PC-3 (cell line): ENCODE measurements at regions not wholly inside any gene's neighbourhood (a gene's known extent, or its start where the extent isn't known, plus 50 kb on each side); places are given as distances from the start of the nearest gene placed in this dataset.

ENCODE experiments used
- ATAC-seq: fragments of 200-7000 bp; cut with Tn5 transposase; 2 replicates; pipeline ENCODE4 v1.9.1; 2020; ENCODE audit warnings: mild to moderate bottlenecking, moderate library complexity
- BruUV-seq: library from RNA; stranded (reverse); fragments of 400-500 nt; replicated peaks from 2 replicates; lab custom pipeline; 2021; lab: Mats Ljungman, UMichigan
- CTCF ChIA-PET: fragments of 300-600 bp; sonication (Branson Sonifier 250); formaldehyde crosslinking; loops from one replicate; lab custom pipeline; 2022; ENCODE audit warnings: antibody characterized with exemption; lab: Charles Lee
- POLR2A ChIA-PET: fragments of 300-600 bp; sonication (Branson Sonifier 250); formaldehyde crosslinking; loops from one replicate; lab custom pipeline; 2022; ENCODE audit warnings: antibody characterized with exemption; ENCODE audit not compliant: unreplicated experiment; lab: Charles Lee
- DNase-seq: peaks from one replicate; pipeline ENCODE4 v3.0.0-alpha.2; 2015
- H2AFZ ChIP-seq: fragments of 300-600 bp; sonication (generic); 2 replicates; pipeline ENCODE4 v1.6.0; 2016; ENCODE audit warnings: antibody characterized with exemption, low read length
- H3F3A ChIP-seq: fragments of 300-600 bp; sonication (generic); one replicate; pipeline ENCODE4 v1.6.0; 2017; ENCODE audit warnings: antibody characterized with exemption, low read length, control low read depth, mild to moderate bottlenecking; ENCODE audit not compliant: unreplicated experiment
- H3K27ac ChIP-seq: fragments of 300-600 bp; sonication (generic); 2 replicates; pipeline ENCODE4 v1.5.1; 2016; ENCODE audit warnings: mild to moderate bottlenecking, low read length
- H3K27me3 ChIP-seq: fragments of 300-600 bp; sonication (generic); 2 replicates; pipeline ENCODE4 v1.6.1; 2016; ENCODE audit warnings: low read length, mixed read lengths
- H3K36me3 ChIP-seq: fragments of 300-600 bp; sonication (generic); 2 replicates; pipeline ENCODE4 v1.6.1; 2016; ENCODE audit warnings: low read depth, mixed run types, low read length, mixed read lengths
- H3K4me1 ChIP-seq: fragments of 300-600 bp; sonication (generic); 2 replicates; pipeline ENCODE4 v1.5.1; 2016; ENCODE audit warnings: low read length; ENCODE audit not compliant: insufficient read depth
- H3K4me2 ChIP-seq: fragments of 300-600 bp; sonication (generic); 2 replicates; pipeline ENCODE4 v1.6.0; 2016; ENCODE audit warnings: low read length
- H3K4me3 ChIP-seq: fragments of 300-600 bp; sonication (generic); 2 replicates; pipeline ENCODE4 v1.5.1; 2016; ENCODE audit warnings: mild to moderate bottlenecking, low read length, mixed read lengths
- H3K79me2 ChIP-seq: fragments of 300-600 bp; sonication (generic); 2 replicates; pipeline ENCODE4 v1.6.1; 2017; ENCODE audit warnings: low read length, mixed read lengths
- H3K9ac ChIP-seq: fragments of 300-600 bp; sonication (generic); 2 replicates; pipeline ENCODE4 v1.6.0; 2016; ENCODE audit warnings: mild to moderate bottlenecking, low read length
- H3K9me2 ChIP-seq: fragments of 300-600 bp; sonication (generic); replicated peaks from 2 replicates; pipeline ENCODE4 v1.6.1; 2016; ENCODE audit warnings: mixed run types, low read length, mixed read lengths
- H3K9me3 ChIP-seq: fragments of 300-600 bp; sonication (generic); 2 replicates; pipeline ENCODE4 v1.6.1; 2016; ENCODE audit warnings: low read length, mixed read lengths
- H4K20me1 ChIP-seq: fragments of 300-600 bp; sonication (generic); 2 replicates; pipeline ENCODE4 v1.6.1; 2016; ENCODE audit warnings: low read length, mixed read lengths
- EZH2 ChIP-seq: fragments of 300-600 bp; sonication (generic); IDR thresholded peaks from one replicate; pipeline ENCODE4 v1.6.1; 2017; ENCODE audit warnings: antibody characterized with exemption, mild to moderate bottlenecking, low read length; ENCODE audit not compliant: unreplicated experiment
- EZH2phosphoT487 ChIP-seq: fragments of 300-600 bp; sonication (generic); IDR thresholded peaks from 2 replicates; pipeline ENCODE4 v1.6.1; 2018; ENCODE audit warnings: mild to moderate bottlenecking, antibody characterized with exemption, low read length, borderline replicate concordance
- intact Hi-C: fragments of 100-400 bp; cut with micrococcal nuclease; formaldehyde crosslinking; loops from 2 replicates; pipeline ENCODE4 v1.9.0; 2023
- TF ChIP-seq, protein P1 (sequence below): fragments of 300-600 bp; sonication (generic); conservative IDR thresholded peaks from 2 replicates; pipeline ENCODE4 v1.5.1; 2017; ENCODE audit warnings: antibody characterized with exemption, low read depth, mild to moderate bottlenecking, low read length

DNA sequence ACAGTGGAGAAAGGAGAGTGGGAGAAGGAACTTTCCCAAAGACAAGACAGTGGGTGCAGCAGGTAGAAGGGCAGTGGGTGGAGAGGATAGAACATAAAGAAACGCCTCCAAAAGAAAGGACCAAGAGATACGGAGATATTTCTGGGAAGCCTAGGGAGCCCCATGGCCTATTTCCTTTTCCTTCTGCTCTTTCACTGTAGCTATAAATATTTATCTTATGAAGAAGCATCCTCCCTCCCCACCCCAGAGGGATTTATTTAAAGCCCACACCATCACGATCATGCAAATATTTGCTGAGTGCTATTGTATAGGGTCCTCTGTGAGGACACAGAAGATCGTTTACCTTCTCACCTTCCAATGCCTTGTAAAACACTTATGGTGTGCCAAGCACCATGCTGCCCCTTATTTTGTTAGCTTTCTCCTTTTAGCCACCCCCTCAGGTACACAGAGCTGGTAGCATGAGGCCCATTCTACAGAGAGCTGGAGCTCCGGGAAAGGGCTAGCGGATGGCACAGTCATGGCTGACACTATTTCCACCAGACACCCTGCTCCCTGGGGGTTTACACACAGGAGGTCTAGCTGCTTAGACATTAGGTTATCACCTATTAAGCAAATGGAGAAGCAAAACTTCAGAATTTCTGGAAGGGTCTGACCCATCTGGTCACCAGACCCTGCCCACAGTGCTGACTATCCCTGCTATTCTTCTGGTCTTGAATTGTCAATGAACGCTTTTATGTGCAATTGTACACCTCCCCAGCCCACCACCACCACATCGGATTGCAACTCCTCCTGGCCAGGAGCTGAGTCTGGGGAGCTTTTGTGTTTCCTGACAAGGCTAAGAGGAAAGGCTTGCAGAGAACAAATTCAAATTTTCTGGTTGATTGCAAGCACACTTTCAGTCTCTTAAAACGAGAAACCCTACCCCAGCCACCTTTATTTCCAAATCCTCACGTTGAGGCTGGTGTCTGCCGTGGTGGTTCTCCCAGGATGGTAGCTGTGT lies 91.8 kb upstream of the KLF7 start:
- peaks cover 84% of the 10 kb centered on the region for H3K4me1 ChIP-seq
- no peaks in the 10 kb centered on the region for H3K9me2 ChIP-seq
- H4K20me1 ChIP-seq, result no peaks in the 10 kb centered on the region
- TF ChIP-seq, protein P1, sequence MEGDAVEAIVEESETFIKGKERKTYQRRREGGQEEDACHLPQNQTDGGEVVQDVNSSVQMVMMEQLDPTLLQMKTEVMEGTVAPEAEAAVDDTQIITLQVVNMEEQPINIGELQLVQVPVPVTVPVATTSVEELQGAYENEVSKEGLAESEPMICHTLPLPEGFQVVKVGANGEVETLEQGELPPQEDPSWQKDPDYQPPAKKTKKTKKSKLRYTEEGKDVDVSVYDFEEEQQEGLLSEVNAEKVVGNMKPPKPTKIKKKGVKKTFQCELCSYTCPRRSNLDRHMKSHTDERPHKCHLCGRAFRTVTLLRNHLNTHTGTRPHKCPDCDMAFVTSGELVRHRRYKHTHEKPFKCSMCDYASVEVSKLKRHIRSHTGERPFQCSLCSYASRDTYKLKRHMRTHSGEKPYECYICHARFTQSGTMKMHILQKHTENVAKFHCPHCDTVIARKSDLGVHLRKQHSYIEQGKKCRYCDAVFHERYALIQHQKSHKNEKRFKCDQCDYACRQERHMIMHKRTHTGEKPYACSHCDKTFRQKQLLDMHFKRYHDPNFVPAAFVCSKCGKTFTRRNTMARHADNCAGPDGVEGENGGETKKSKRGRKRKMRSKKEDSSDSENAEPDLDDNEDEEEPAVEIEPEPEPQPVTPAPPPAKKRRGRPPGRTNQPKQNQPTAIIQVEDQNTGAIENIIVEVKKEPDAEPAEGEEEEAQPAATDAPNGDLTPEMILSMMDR, result no peak
- TF ChIP-seq EZH2phosphoT487 (no peak), EZH2 (no peak)
- POLR2A ChIA-PET, result interaction anchor here (0.5 to 1.0 kb wide), 3 partner anchors 37 to 674 kb away, joined by 3 to 6 read pairs (median 3); no protein-coding TSS in a partner anchor
- H3K27me3 ChIP-seq, result no peaks in the 10 kb centered on the region
- CTCF ChIA-PET, result no interaction called here
- peak overlapping the region; percentile 55 for H3K27ac ChIP-seq
- DNase-seq (peak; percentile 45), ATAC-seq (peak; percentile 3; the same call in 1 of the 2 replicates)
- H3K36me3 ChIP-seq, result no peaks in the 10 kb centered on the region
- BruUV-seq, result no TSS peak
- no peak overlapping the region for H3K9ac ChIP-seq
- intact Hi-C loops, result loop anchor here (1.0 to 5.0 kb wide), 5 partner anchors 37 to 275 kb away; no protein-coding TSS in a partner anchor
- H2AFZ ChIP-seq, result no peak overlapping the region
- H3F3A ChIP-seq, result peaks cover 4% of the 10 kb centered on the region
- H3K4me3 ChIP-seq, result no peak overlapping the region
- no peaks in the 10 kb centered on the region for H3K9me3 ChIP-seq
- H3K79me2 ChIP-seq, result no peaks in the 10 kb centered on the region
- H3K4me2 ChIP-seq, result peak overlapping the region; percentile 39

DNA sequence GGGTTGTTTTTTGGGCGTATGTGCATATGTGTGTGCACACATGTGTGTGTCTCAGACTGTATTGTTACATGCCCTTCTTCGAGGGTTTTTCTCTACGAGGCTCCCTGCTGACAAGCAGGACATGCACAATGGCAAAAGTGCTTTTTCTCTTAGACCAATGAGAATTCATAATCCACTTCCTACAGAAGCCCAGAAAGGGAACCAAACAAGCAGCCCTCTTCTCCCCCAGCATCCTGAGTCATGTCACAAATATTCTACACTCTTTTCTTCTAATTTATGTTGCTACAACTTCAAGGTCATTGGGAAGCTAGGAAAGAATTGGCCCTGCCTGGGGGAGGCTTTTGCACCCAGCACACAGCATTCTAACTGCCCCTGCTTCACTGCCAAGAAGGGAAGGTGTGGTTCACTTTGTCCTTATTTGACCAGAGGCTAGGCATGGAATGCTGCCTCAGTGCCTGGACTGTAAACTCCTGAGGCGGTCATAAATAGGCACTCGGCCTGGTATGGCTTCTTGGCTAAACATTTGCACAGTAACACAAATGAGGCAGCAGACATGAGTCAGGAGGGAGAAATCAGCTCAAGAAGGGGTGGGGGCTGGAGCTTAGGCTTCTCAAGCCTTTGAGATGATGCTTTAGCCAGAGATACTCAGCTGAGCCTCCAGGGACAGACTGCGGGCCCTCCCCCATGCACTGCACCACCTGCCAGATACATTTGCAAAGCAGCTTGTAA lies 92.7 kb upstream of the KLF7 start:
- peak overlapping the region; percentile 39 for H3K4me2 ChIP-seq
- intact Hi-C loops, result loop anchor here (1.0 to 5.0 kb wide), 5 partner anchors 38 to 276 kb away; no protein-coding TSS in a partner anchor
- DNase-seq (peak; percentile 96), ATAC-seq (peak; percentile 76)
- no peak overlapping the region for H3K4me3 ChIP-seq
- H3K36me3 ChIP-seq, result no peaks in the 10 kb centered on the region
- no peaks in the 10 kb centered on the region for H4K20me1 ChIP-seq
- no peaks in the 10 kb centered on the region for H3K27me3 ChIP-seq
- no TSS peak for BruUV-seq
- POLR2A ChIA-PET, result interaction anchor here (0.9 to 1.0 kb wide), 2 partner anchors 38 to 61 kb away, joined by 3 to 6 read pairs; no protein-coding TSS in a partner anchor
- H3F3A ChIP-seq, result peaks cover 4% of the 10 kb centered on the region
- H3K9me2 ChIP-seq, result no peaks in the 10 kb centered on the region
- peak overlapping the region; percentile 55 for H3K27ac ChIP-seq
- H3K79me2 ChIP-seq, result no peaks in the 10 kb centered on the region
- H3K9me3 ChIP-seq, result no peaks in the 10 kb centered on the region
- TF ChIP-seq EZH2 (no peak), EZH2phosphoT487 (no peak)
- TF ChIP-seq, protein P1, result no peak
- H3K9ac ChIP-seq, result no peak overlapping the region
- peaks cover 82% of the 10 kb centered on the region for H3K4me1 ChIP-seq
- CTCF ChIA-PET, result no interaction called here
- H2AFZ ChIP-seq, result no peak overlapping the region
